K562 (cell line): ENCODE measurements at regions not wholly inside any gene's neighbourhood (a gene's known extent, or its start where the extent isn't known, plus 50 kb on each side); places are given as distances from the start of the nearest gene placed in this dataset.

Experiments
- ATAC-seq: fragments of 200-7000 bp; cut with Tn5 transposase; 3 replicates; pipeline ENCODE4 v1.9.1; 2020; ENCODE audit warnings: moderate library complexity
- BruUV-seq: library from RNA; stranded (reverse); fragments of 400-500 nt; replicated peaks from 2 replicates; lab custom pipeline; 2021; lab: Mats Ljungman, UMichigan
- CTCF ChIA-PET: fragments of 300-600 bp; formaldehyde crosslinking; extraction: SDS; loops from one replicate; lab custom pipeline; 2021; ENCODE audit warnings: low intra/inter-chr PET ratio; lab: Yijun Ruan, JAX
- POLR2A ChIA-PET: fragments of 300-600, 350-650 bp; sonication (Branson Sonifier 250); formaldehyde crosslinking; extraction: SDS; loops from one replicate; lab custom pipeline; 2021; ENCODE audit warnings: antibody characterized with exemption, inconsistent platforms; lab: Yijun Ruan, JAX
- DNase-seq, 4 experiments: peaks; one replicate each; pipeline versions ENCODE4 v3.0.0 to v3.0.0-alpha.2; 2011 to 2018; ENCODE audit warnings: low spot score in 3 of 4, mixed read lengths in 3 of 4; ENCODE audit errors: extremely low read depth in 1 of 4
- FAIRE-seq: peaks from 2 replicates; lab custom pipeline; 2011; peaks lifted over from hg19 to GRCh38; lab: Jason Lieb, UNC
- H2AFZ ChIP-seq: 2 replicates; pipeline ENCODE4 v1.6.0; 2011; ENCODE audit warnings: low read depth, low read length, control low read depth, inconsistent platforms
- H3K27ac ChIP-seq: fragments of 200-600 bp; 3 replicates; pipeline ENCODE4 v1.8.0; 2011; ENCODE audit warnings: low read depth, mild to moderate bottlenecking, control low read depth, inconsistent platforms, low read length, moderate library complexity, mixed read lengths; ENCODE audit errors: extremely low read depth
- H3K27me3 ChIP-seq, 2 experiments: fragments of 300-600 bp in 1 of 2; 2 replicates in 1 of 2; 3 replicates in 1 of 2; pipeline versions ENCODE4 v1.6.0 to v1.8.0; 2011; ENCODE audit warnings: inconsistent platforms in 2 of 2, low read length in 2 of 2, mild to moderate bottlenecking in 1 of 2, mixed read lengths in 1 of 2, moderate library complexity in 1 of 2; ENCODE audit not compliant: control insufficient read depth in 2 of 2, insufficient read depth in 2 of 2
- H3K36me3 ChIP-seq: fragments of 300-600 bp; 3 replicates; pipeline ENCODE4 v1.8.0; 2011; ENCODE audit warnings: mild to moderate bottlenecking, low read length, inconsistent platforms; ENCODE audit not compliant: control insufficient read depth, insufficient read depth
- H3K4me1 ChIP-seq, 2 experiments: fragments of 200-600 bp in 1 of 2; replicated peaks in 1 of 2; 2 replicates in 1 of 2; 3 replicates in 1 of 2; pipeline versions ENCODE4 v1.5.1 to v1.8.0; 2011; ENCODE audit warnings: inconsistent platforms in 2 of 2, low read length in 2 of 2, mild to moderate bottlenecking in 1 of 2, mixed read lengths in 1 of 2, moderate library complexity in 1 of 2; ENCODE audit not compliant: control insufficient read depth in 2 of 2, insufficient read depth in 2 of 2
- H3K4me2 ChIP-seq: 2 replicates; pipeline ENCODE4 v1.6.1; 2011; ENCODE audit warnings: low read length, control low read depth, inconsistent platforms, mixed read lengths; ENCODE audit not compliant: insufficient read depth
- H3K4me3 ChIP-seq: fragments of 200-600 bp; sonication (generic), shearing (Covaris generic); 2 replicates; pipeline ENCODE4 v1.5.1; 2016; ENCODE audit warnings: control low read depth, inconsistent platforms
- H3K79me2 ChIP-seq: fragments of 200-600 bp; 3 replicates; pipeline ENCODE4 v1.8.0; 2011; ENCODE audit warnings: low read length, inconsistent platforms; ENCODE audit not compliant: control insufficient read depth, insufficient read depth
- H3K9ac ChIP-seq, 2 experiments: 2 replicates each; pipeline versions ENCODE4 v1.6.0 to v1.6.1; 2011; ENCODE audit warnings: low read depth in 2 of 2, low read length in 2 of 2, control low read depth in 1 of 2, inconsistent platforms in 1 of 2, mild to moderate bottlenecking in 1 of 2, mixed read lengths in 1 of 2; ENCODE audit not compliant: insufficient read depth in 1 of 2
- H3K9me1 ChIP-seq: one replicate; pipeline ENCODE4 v1.6.0; 2011; ENCODE audit warnings: inconsistent platforms, mild to moderate bottlenecking, low read length, moderate library complexity; ENCODE audit not compliant: control insufficient read depth, insufficient read depth
- H3K9me3 ChIP-seq: replicated peaks from 2 replicates; pipeline ENCODE4 v1.5.1; 2011; ENCODE audit warnings: low read depth, low read length, inconsistent platforms; ENCODE audit not compliant: control insufficient read depth, insufficient read depth
- H4K20me1 ChIP-seq: replicated peaks from 2 replicates; pipeline ENCODE4 v1.6.1; 2011; ENCODE audit warnings: low read length, inconsistent platforms, mixed read lengths; ENCODE audit not compliant: control insufficient read depth, insufficient read depth
- DLX4 ChIP-seq: fragments of 250-450 bp; sonication (Bioruptor Pico); IDR thresholded peaks from 2 replicates; pipeline ENCODE4 v1.6.1; 2021; ENCODE audit warnings: mild to moderate bottlenecking
- HCFC1 ChIP-seq: IDR thresholded peaks from 2 replicates; pipeline ENCODE4 v1.6.1; 2012; ENCODE audit warnings: low read depth, low read length, improper control_type of control experiment
- HMGXB4 ChIP-seq: sonication (generic); formaldehyde crosslinking; IDR thresholded peaks from 2 replicates; pipeline ENCODE4 v1.8.1; 2023; ENCODE audit warnings: mild to moderate bottlenecking, missing genetic modification reagents
- PRPF4 ChIP-seq: fragments of 200-400 bp; formaldehyde crosslinking; IDR thresholded peaks from one replicate; pipeline ENCODE4 v1.6.1; 2017; ENCODE audit warnings: low read length, low read depth, mild to moderate bottlenecking; ENCODE audit not compliant: insufficient read depth, poor library complexity, severe bottlenecking
- SRSF1 ChIP-seq: fragments of 200-400 bp; formaldehyde crosslinking; IDR thresholded peaks from 2 replicates; pipeline ENCODE4 v1.6.1; 2017; ENCODE audit warnings: mild to moderate bottlenecking, low read depth, low read length, moderate library complexity
- ZC3H8 ChIP-seq: fragments of 450-650 bp; IDR thresholded peaks from 2 replicates; pipeline ENCODE4 v1.6.1; 2017
- ZNF134 ChIP-seq: fragments of 250-450 bp; sonication (Bioruptor Pico); conservative IDR thresholded peaks from 2 replicates; pipeline ENCODE4 v1.4.0; 2020
- ZNF212 ChIP-seq: fragments of 450-650 bp; formaldehyde crosslinking; IDR thresholded peaks from 2 replicates; pipeline ENCODE4 v1.4.0; 2020; ENCODE audit warnings: mild to moderate bottlenecking
- ZNF830 ChIP-seq: fragments of 250-450 bp; sonication (Bioruptor Pico); IDR thresholded peaks from 2 replicates; pipeline ENCODE4 v1.5.0; 2021; ENCODE audit warnings: mild to moderate bottlenecking
- ZSCAN29 ChIP-seq: fragments of 450-650 bp; IDR thresholded peaks from 2 replicates; pipeline ENCODE4 v1.6.1; 2017
- WGBS: fragments of 100-300 bp; shearing (Covaris generic); methylation state at CpG from one replicate; pipeline ENCODE4 v1.1.6; 2016; ENCODE audit warnings: low coverage, mixed read lengths; ENCODE audit not compliant: insufficient coverage; ENCODE audit errors: missing lambda C conversion rate; 5-methylcytosine and 5-hydroxymethylcytosine counted together
- in situ Hi-C: fragments of 300-500 bp; cut with MboI; formaldehyde crosslinking; loops from 4 replicates; pipeline ENCODE4 v1.15.0; 2018; ENCODE audit warnings: inconsistent platforms, mixed read lengths
- intact Hi-C: fragments of 100-400 bp; cut with micrococcal nuclease; formaldehyde crosslinking; loops from 2 replicates; pipeline ENCODE4 v1.14.2; 2022

GRCh38 chr2:142220239-142220638, 89.4 kb upstream of the LRP1B start (continued):
- no peak for TF ChIP-seq DLX4 (CRISPR knock-in tag)
- TF ChIP-seq SRSF1, result no peak
- TF ChIP-seq, all 486 proteins: peak for 0

GRCh38 chr2:142218471-142218870, 87.7 kb upstream of the LRP1B start:
- intact Hi-C loops, result no loop called here

More at GRCh38 chr2:142218471-142218870, 87.7 kb upstream of the LRP1B start:
- no peaks in the 10 kb centered on the region for H3K79me2 ChIP-seq
- no peaks in the 10 kb centered on the region for H3K36me3 ChIP-seq
- in situ Hi-C loops, result no loop called here
- H3K9me3 ChIP-seq, result peaks cover 3% of the 10 kb centered on the region; the same call in 1 of the 2 replicates
- no peak overlapping the region for H2AFZ ChIP-seq
- no TSS peak for BruUV-seq
- no peak for ATAC-seq
- no peak overlapping the region for H3K4me3 ChIP-seq
- H3K27me3 ChIP-seq, result no peaks in the 10 kb centered on the region
- no peak for TF ChIP-seq HCFC1
- TF ChIP-seq ZNF212 (CRISPR knock-in tag), result no peak
- no peak for TF ChIP-seq HMGXB4
- no peak for TF ChIP-seq PRPF4
- no peak for TF ChIP-seq ZC3H8
- no peak for TF ChIP-seq ZNF830 (CRISPR knock-in tag)
- TF ChIP-seq ZSCAN29, result no peak
- no peak for TF ChIP-seq ZNF134 (CRISPR knock-in tag)
- no peaks in the 10 kb centered on the region for H3K4me1 ChIP-seq
- H3K9ac ChIP-seq, result no peak overlapping the region
- DNase-seq, result no peak
- H3K27ac ChIP-seq, result no peak overlapping the region
- no peaks in the 10 kb centered on the region for H4K20me1 ChIP-seq
- no peaks in the 10 kb centered on the region for H3K9me1 ChIP-seq
- H3K4me2 ChIP-seq, result no peak overlapping the region
- ChIA-PET CTCF (no interaction called here), POLR2A (no interaction called here)
- 0% methylated on average over 3 of the region's 3 CpGs for WGBS
- no peak for FAIRE-seq
